ENCODE measurements at regions not wholly inside any gene's neighbourhood (a gene's known extent, or its start where the extent isn't known, plus 50 kb on each side); places are given as distances from the start of the nearest gene placed in this dataset.

- no peak for DNase-seq
These were observed 52.8 kb upstream of the FBXL7 start for GRCh38 chr5:15447209-15447608.

GRCh38 chr5:15446552-15446951 is 53.4 kb upstream of the FBXL7 start:
- no peak for DNase-seq

DNA sequence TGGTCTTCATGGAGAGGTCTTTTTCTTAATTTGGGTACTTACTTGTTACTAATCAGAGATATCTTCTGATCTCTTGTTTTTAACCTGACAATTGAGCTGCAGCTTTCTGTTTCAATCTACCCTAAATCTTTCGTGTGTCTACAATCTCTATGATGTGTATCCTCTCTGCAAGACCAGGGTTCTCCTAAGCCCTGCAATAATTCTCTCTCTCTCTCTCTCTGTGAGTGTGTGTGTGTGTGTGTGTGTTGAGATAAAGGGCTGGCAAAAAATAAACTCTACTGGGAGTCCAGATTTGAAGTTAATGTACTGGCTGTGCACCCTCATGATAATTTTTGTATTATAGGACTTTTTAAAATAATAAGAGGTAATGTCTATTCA is 57.8 kb upstream of the FBXL7 start:
- DNase-seq, result no peak

GRCh38 chr5:15441433-15442192 is 58.4 kb upstream of the FBXL7 start:
- DNase-seq, result no peak

- no peak for DNase-seq
These were observed 59.5 kb upstream of the FBXL7 start for GRCh38 chr5:15440434-15440833.

- DNase-seq, result no peak
These were observed 60.2 kb upstream of the FBXL7 start for GRCh38 chr5:15439801-15440200.

DNA sequence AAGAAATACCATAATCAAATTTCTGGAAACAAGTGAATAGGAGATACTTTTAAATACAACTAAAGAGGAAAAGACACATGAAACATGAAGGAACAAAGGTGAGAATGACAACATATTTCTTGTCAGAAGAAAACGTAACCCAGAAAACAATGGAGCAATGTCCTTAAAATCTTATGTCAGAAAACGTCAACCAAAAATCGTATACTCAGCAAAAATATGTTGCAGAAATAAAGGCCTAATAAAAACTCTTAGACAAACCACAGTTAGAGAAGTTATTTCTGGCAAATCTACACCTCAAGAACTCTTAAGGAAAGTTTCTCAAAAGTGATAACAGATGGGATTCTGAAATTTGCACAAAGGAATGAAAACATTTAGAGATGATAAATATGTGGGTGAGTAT is 66.3 kb upstream of the FBXL7 start:
- DNase-seq, result no peak

GRCh38 chr5:15431923-15432322 is 68.1 kb upstream of the FBXL7 start:
- DNase-seq, result no peak

GRCh38 chr5:15425766-15426165 is 74.2 kb upstream of the FBXL7 start:
- DNase-seq, result no peak

GRCh38 chr5:15424769-15425168 is 75.2 kb upstream of the FBXL7 start:
- no peak for DNase-seq

- DNase-seq, result no peak
These were observed 78.0 kb upstream of the FBXL7 start for GRCh38 chr5:15421921-15422412.

GRCh38 chr5:15421381-15421780 is 78.6 kb upstream of the FBXL7 start:
- no peak for DNase-seq

DNA sequence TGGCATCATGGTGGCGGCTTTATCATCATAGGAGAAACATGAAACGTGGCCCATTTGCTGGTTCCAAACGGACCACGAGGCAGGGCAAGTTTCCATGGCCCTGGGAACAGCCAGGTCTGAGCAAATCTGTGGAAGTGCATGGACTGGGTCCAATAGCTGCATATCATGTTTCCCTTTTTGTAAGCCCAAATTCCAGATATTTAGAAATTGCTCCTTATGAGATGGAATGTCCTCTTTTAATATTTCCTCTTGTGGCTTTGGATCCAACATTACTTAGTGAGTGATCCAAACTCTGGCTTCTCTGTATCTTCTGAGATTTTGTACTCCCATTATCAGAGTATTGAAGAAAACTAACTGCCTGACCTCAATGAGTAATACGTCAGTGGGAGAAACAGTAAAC is 79.8 kb upstream of the FBXL7 start:
- no peak for DNase-seq

DNA sequence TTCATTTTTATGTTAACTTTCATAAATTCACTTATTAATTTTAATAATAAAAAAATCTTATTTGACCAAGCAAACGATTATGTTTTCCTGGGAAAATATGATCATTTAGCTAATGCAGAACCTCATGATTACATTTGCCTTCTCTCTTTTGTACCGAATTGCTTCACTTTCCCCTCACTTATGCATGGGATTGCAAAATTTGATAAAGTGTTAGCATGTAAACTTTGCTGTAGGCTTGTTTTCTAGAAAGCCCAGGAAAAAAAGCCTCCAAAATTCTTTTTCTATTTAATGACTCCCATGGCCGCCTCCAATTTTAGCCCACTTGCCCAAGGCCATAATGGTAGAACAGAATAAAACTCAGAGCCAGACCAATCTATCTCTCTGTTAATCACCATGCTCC is 82.8 kb upstream of the FBXL7 start:
- no peak for DNase-seq

DNA sequence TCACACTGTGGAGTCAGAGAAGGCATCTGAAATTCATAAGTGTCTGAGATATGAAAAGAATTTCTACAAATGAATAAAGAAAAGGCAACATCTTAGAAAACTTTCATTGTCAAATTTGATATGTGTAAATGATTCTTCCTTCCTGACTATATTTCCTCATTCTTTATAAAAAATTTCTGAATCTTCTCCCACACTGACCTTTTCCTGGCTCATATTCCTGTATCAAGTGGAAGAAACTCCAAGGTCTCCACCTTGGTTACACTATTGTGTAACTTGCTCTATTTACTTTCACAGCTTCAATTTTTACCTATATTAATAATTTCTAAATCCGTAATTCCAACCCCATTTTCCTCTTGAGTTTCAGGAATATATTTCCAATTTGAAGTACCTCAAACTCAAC is 93.5 kb upstream of the FBXL7 start:
- DNase-seq, result no peak

DNA sequence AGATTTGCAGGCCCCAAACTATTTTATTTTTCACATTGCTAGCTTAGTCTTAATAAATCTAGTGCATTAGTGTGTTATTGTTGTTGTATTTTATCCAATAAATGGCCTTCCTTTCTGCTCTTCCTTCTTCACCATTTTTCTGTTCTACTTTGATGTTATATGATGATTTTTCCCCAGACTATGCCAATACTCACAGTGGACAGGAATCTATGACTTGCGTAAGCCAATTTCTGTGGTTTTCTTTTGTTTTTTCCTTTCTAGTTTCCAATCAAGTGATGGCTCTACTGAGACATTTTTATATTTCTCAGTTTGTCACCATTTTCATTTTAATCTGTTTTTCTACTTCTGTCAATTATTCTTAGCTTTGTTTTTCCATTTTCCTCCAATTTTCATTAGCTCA is 106.8 kb upstream of the FBXL7 start:
- DNase-seq, result no peak

- DNase-seq, result no peak
These were observed 108.1 kb upstream of the FBXL7 start for GRCh38 chr5:15391704-15392397.

DNA sequence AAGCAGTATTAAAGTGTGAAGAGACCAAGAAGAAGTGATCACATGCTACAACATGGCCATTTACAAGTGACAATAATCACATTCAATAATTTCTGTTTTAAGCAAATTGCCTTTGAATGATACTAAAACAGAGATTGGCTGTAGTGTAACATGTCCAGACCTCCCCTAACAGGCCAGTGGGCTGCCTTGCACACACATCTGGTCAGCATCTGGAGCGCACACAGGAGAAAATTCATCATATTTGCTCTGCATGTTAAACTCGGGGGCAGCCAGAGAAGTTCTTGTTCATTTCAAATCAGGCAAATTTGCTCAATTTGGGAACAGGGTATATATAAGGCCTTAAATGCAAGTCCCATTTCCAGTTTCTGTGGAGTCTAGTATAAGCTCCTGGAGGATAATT is 111.1 kb upstream of the FBXL7 start:
- DNase-seq, result no peak

DNA sequence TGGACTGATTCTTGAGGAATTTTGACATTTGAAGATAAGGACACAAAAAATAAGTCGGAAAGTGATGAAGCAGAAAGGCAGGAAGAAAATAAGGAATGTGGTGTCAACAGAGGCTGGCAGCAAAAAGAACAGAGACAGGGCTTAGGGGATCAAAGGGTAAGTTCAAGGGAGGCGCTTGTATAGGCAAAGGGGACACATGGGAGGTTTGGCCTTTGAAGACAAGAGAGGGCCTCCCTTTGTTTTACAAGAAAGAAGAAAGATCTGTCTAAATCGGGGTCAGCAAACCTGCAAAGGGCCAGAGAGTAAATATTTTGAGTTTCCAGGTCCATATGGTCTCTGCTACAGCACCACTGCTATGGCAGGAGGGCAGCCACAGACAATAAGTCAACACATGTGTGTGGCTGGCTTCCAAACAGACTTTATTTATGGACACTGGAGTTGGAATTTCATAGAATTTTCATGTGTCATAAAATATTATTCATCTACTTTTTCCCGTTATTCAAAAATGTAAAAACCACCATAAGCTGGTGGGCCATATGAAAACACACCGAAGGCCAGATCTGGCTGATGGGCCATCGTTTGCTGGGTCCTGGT is 112.0 kb upstream of the FBXL7 start:
- DNase-seq, result no peak

- no peak for DNase-seq
These were observed 113.9 kb upstream of the FBXL7 start for GRCh38 chr5:15386122-15386521.

- no peak for DNase-seq
These were observed 114.4 kb upstream of the FBXL7 start for GRCh38 chr5:15385553-15385952.

DNA sequence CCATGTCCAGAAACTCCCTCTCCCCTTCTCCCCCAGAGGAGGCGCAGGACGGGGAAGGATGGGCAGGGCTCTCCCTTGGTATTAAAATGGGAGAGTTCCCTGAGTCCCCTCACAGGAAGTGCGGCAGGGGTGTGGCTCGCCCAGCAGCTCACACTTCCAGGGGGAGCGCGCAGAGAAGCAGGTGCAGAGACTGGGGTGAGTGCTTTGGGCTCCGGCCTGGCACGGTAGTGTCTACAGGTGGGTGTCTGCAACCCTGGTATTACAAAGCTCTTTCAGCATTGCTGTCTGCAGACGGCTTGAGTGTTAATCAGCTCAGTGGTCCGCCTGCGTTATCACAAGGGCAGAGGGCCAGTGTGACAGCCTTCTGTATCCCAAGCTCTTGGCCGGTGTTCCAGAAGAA is 114.9 kb upstream of the FBXL7 start:
- no peak for DNase-seq

DNA sequence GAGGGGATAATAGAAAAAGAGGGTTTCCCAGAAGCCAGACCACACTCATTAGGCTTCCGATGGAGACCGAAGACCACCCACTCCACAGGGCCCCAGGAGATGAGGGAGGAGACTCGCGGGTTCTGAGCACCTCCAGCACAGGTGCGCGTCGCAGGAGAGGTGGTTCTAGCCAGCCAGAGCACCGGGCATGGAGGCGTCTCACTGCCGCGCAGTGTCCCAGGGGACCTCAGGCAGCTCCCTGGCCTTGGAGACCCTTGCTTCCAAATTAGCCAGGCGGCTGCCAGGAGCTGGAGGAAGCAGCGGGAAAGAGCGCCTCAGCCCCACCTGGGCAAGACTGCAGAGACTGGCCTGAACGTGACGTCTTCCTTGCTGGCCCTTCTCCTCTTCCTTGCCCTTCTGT is 115.4 kb upstream of the FBXL7 start:
- no peak for DNase-seq

DNA sequence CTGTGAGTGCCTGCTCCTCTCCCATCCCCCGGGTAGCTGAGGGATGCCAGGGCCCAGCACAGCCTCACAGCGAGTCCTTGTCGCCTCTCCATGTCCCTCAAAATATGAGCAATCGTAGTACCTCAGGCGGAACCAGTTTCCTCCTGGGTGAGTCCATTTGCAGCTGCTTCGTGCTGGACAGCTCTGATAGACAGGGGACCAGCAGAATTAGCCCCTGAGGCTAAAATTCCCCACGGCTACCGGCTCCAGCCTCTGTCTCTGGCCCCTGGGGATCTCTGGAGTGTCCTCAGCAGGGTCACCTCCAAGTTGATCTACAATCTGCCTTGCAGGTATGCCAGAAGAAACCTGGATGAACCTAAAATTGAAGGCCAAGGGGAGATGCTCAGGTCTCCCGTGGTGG is 115.8 kb upstream of the FBXL7 start:
- no peak for DNase-seq
